GM12872 (cell line): ENCODE measurements at regions not wholly inside any gene's neighbourhood (a gene's known extent, or its start where the extent isn't known, plus 50 kb on each side); places are given as distances from the start of the nearest gene placed in this dataset.

Experiments
- CTCF ChIP-seq: IDR thresholded peaks from 3 replicates; pipeline ENCODE4 v1.5.1; 2011; ENCODE audit warnings: low read depth, mild to moderate bottlenecking, low read length, moderate library complexity; ENCODE audit not compliant: insufficient read depth

GRCh38 chr1:188825471-188825870, 1652.2 kb downstream of the BRINP3 start:
- no peak for TF ChIP-seq CTCF

- TF ChIP-seq CTCF, result no peak
Observed at GRCh38 chr1:188826800-188827199, 1650.9 kb downstream of the BRINP3 start.

- no peak for TF ChIP-seq CTCF
Observed at GRCh38 chr1:188827400-188827799, 1650.3 kb downstream of the BRINP3 start.

- no peak for TF ChIP-seq CTCF
Observed at GRCh38 chr1:188846468-188846867, 1631.2 kb downstream of the BRINP3 start.

GRCh38 chr1:188857526-188858087, 1620.1 kb downstream of the BRINP3 start:
- TF ChIP-seq CTCF, result no peak

- TF ChIP-seq CTCF, result no peak
Observed at GRCh38 chr1:188867614-188868013, 1610.0 kb downstream of the BRINP3 start.

- no peak for TF ChIP-seq CTCF
Observed at GRCh38 chr1:188871164-188871563, 1606.5 kb downstream of the BRINP3 start.

- no peak for TF ChIP-seq CTCF
Observed at GRCh38 chr1:188872376-188872775, 1605.3 kb downstream of the BRINP3 start.
